HFFc6 (cell line): ENCODE measurements at regions not wholly inside any gene's neighbourhood (a gene's known extent, or its start where the extent isn't known, plus 50 kb on each side); places are given as distances from the start of the nearest gene placed in this dataset.

ENCODE experiments used
- DNase-seq: peaks from one replicate; pipeline ENCODE4 v3.0.0-alpha.2; 2018
- H3K27ac Mint-ChIP-seq: 2 replicates; pipeline ENCODE4 v1.8.0; 2020; ENCODE audit warnings: mild to moderate bottlenecking, mixed read lengths
- H3K27me3 Mint-ChIP-seq: 2 replicates; pipeline ENCODE4 v1.8.0; 2021; ENCODE audit warnings: mild to moderate bottlenecking, moderate library complexity, mixed read lengths; ENCODE audit not compliant: insufficient read depth
- H3K36me3 Mint-ChIP-seq: 2 replicates; pipeline ENCODE4 v1.8.0; 2021; ENCODE audit warnings: low read depth, mixed read lengths
- H3K4me1 Mint-ChIP-seq: 2 replicates; pipeline ENCODE4 v1.8.0; 2020; ENCODE audit warnings: low read depth, mixed read lengths
- H3K4me3 Mint-ChIP-seq: 2 replicates; pipeline ENCODE4 v1.8.0; 2020; ENCODE audit warnings: mild to moderate bottlenecking, moderate library complexity, mixed read lengths
- H3K9me3 Mint-ChIP-seq: 2 replicates; pipeline ENCODE4 v1.8.0; 2020; ENCODE audit warnings: mild to moderate bottlenecking, mixed read lengths
- CTCF ChIP-seq: fragments of 200-600 bp; sonication (generic); IDR thresholded peaks from 2 replicates; pipeline ENCODE4 v1.5.0; 2021; ENCODE audit warnings: antibody characterized with exemption, mild to moderate bottlenecking

GRCh38 chr1:2966449-2967328 is 54.6 kb upstream of the ACTRT2 start:
- no peak for DNase-seq
- Mint-ChIP-seq H3K4me1 (no peaks in the 10 kb centered on the region), H3K4me3 (no peak overlapping the region), H3K27me3 (peaks cover 4% of the 10 kb centered on the region; the same call in 1 of the 2 replicates), H3K36me3 (no peaks in the 10 kb centered on the region; the same call in 1 of the 2 replicates), H3K27ac (no peak overlapping the region), H3K9me3 (peaks cover 39% of the 10 kb centered on the region)
- TF ChIP-seq CTCF, result no peak

- no peaks in the 10 kb centered on the region for H3K4me1 Mint-ChIP-seq
Observed at GRCh38 chr1:2967329-2967725, 53.9 kb upstream of the ACTRT2 start.

GRCh38 chr1:2967881-2968280 is 53.4 kb upstream of the ACTRT2 start:
- no peak for TF ChIP-seq CTCF
- DNase-seq, result no peak
- H3K9me3 Mint-ChIP-seq, result peaks cover 31% of the 10 kb centered on the region

More at GRCh38 chr1:2967329-2967725, 53.9 kb upstream of the ACTRT2 start:
- H3K27ac Mint-ChIP-seq, result no peak overlapping the region
- peaks cover 4% of the 10 kb centered on the region; the same call in 1 of the 2 replicates for H3K27me3 Mint-ChIP-seq
- H3K4me3 Mint-ChIP-seq, result no peak overlapping the region
- DNase-seq, result no peak
- no peak for TF ChIP-seq CTCF
- H3K36me3 Mint-ChIP-seq, result no peaks in the 10 kb centered on the region; the same call in 1 of the 2 replicates
- H3K9me3 Mint-ChIP-seq, result peaks cover 33% of the 10 kb centered on the region

GRCh38 chr1:2968471-2968881 is 52.8 kb upstream of the ACTRT2 start:
- H3K4me1 Mint-ChIP-seq, result no peaks in the 10 kb centered on the region
- no peak for DNase-seq
- no peaks in the 10 kb centered on the region for H3K27me3 Mint-ChIP-seq
- H3K9me3 Mint-ChIP-seq, result peaks cover 26% of the 10 kb centered on the region
- no peak overlapping the region for H3K4me3 Mint-ChIP-seq
- H3K27ac Mint-ChIP-seq, result no peak overlapping the region
- TF ChIP-seq CTCF, result no peak
- no peaks in the 10 kb centered on the region; the same call in 1 of the 2 replicates for H3K36me3 Mint-ChIP-seq

More at GRCh38 chr1:2967881-2968280, 53.4 kb upstream of the ACTRT2 start:
- Mint-ChIP-seq H3K36me3 (no peaks in the 10 kb centered on the region; the same call in 1 of the 2 replicates), H3K4me3 (no peak overlapping the region), H3K27me3 (peaks cover 4% of the 10 kb centered on the region; the same call in 1 of the 2 replicates), H3K27ac (no peak overlapping the region), H3K4me1 (no peaks in the 10 kb centered on the region)

- peaks cover 23% of the 10 kb centered on the region for H3K9me3 Mint-ChIP-seq
- H3K4me1 Mint-ChIP-seq, result no peaks in the 10 kb centered on the region
- no peak overlapping the region for H3K27ac Mint-ChIP-seq
- H3K4me3 Mint-ChIP-seq, result no peak overlapping the region
- TF ChIP-seq CTCF, result no peak
- no peak for DNase-seq
- no peaks in the 10 kb centered on the region for H3K36me3 Mint-ChIP-seq
- no peaks in the 10 kb centered on the region for H3K27me3 Mint-ChIP-seq
Observed at GRCh38 chr1:2969011-2969844, 52.0 kb upstream of the ACTRT2 start.
